Panc1 (cell line): ENCODE measurements at regions not wholly inside any gene's neighbourhood (a gene's known extent, or its start where the extent isn't known, plus 50 kb on each side); places are given as distances from the start of the nearest gene placed in this dataset.

Experiments
- ATAC-seq: fragments of 200-7000 bp; cut with Tn5 transposase; 2 replicates; pipeline ENCODE4 v1.9.1; 2020; ENCODE audit warnings: mild to moderate bottlenecking, moderate library complexity
- BruUV-seq: library from RNA; stranded (reverse); fragments of 400-500 nt; replicated peaks from 2 replicates; lab custom pipeline; 2021; lab: Mats Ljungman, UMichigan
- CTCF ChIA-PET: fragments of 300-600 bp; sonication (Branson Sonifier 250); formaldehyde crosslinking; loops from one replicate; lab custom pipeline; 2022; ENCODE audit warnings: antibody characterized with exemption; lab: Charles Lee
- POLR2A ChIA-PET: fragments of 300-600 bp; sonication (Branson Sonifier 250); formaldehyde crosslinking; loops from one replicate; lab custom pipeline; 2022; ENCODE audit warnings: antibody characterized with exemption; lab: Charles Lee
- DNase-seq: peaks from one replicate; pipeline ENCODE4 v3.0.0-alpha.2; 2010; ENCODE audit warnings: low read depth, low spot score
- H3K27ac ChIP-seq: 2 replicates; pipeline ENCODE4 v1.5.1; 2011; ENCODE audit warnings: mild to moderate bottlenecking, low read length, inconsistent platforms
- H3K27me3 ChIP-seq: fragments of 200-500 bp; sonication (Bioruptor generic); 2 replicates; pipeline ENCODE4 v1.6.0; 2014; ENCODE audit warnings: low read length, inconsistent platforms; ENCODE audit not compliant: control insufficient read depth, insufficient read depth
- H3K36me3 ChIP-seq: fragments of 200-500 bp; sonication (Bioruptor generic); 2 replicates; pipeline ENCODE4 v1.5.1; 2014; ENCODE audit warnings: inconsistent platforms, mild to moderate bottlenecking, low read length, moderate library complexity; ENCODE audit not compliant: control insufficient read depth, insufficient read depth
- H3K4me1 ChIP-seq: 2 replicates; pipeline ENCODE4 v1.5.1; 2011; ENCODE audit warnings: inconsistent platforms, mild to moderate bottlenecking, low read length, moderate library complexity; ENCODE audit not compliant: control insufficient read depth, insufficient read depth
- H3K4me3 ChIP-seq, 2 experiments: 2 replicates each; pipeline ENCODE4 v1.5.1; 2011 to 2012; ENCODE audit warnings: low read depth in 2 of 2, low read length in 2 of 2, mild to moderate bottlenecking in 2 of 2, inconsistent platforms in 1 of 2, moderate library complexity in 1 of 2
- H3K9me3 ChIP-seq: fragments of 200-500 bp; sonication (Bioruptor generic); 2 replicates; pipeline ENCODE4 v1.5.1; 2014; ENCODE audit warnings: low read depth, mild to moderate bottlenecking, inconsistent platforms, low read length, moderate library complexity; ENCODE audit not compliant: control insufficient read depth, insufficient read depth
- POLR2AphosphoS5 ChIP-seq: IDR thresholded peaks from 2 replicates; pipeline ENCODE4 v1.6.1; 2012; ENCODE audit warnings: mild to moderate bottlenecking, low read depth, low read length, moderate library complexity
- SIN3A ChIP-seq: IDR thresholded peaks from 2 replicates; pipeline ENCODE4 v1.6.1; 2012; ENCODE audit warnings: low read depth, mild to moderate bottlenecking, low read length, moderate library complexity, borderline replicate concordance; ENCODE audit not compliant: insufficient read depth
- TCF7L2 ChIP-seq: IDR thresholded peaks from 2 replicates; pipeline ENCODE4 v1.6.1; 2011; ENCODE audit warnings: mild to moderate bottlenecking, low read depth, low read length, inconsistent platforms
- in situ Hi-C: cut with HindIII; loops from 2 replicates; pipeline ENCODE4 v1.10.0; 2016; ENCODE audit warnings: low sequenced_read_pairs, low pct_unique_long_range_greater_than_20kb
- intact Hi-C: fragments of 100-400 bp; cut with micrococcal nuclease; formaldehyde crosslinking; loops from one replicate; pipeline ENCODE4 v1.10.0; 2022; ENCODE audit not compliant: unreplicated experiment
- TF ChIP-seq, protein P1 (sequence below): fragments of 450-650 bp; IDR thresholded peaks from 2 replicates; pipeline ENCODE4 v1.5.1; 2017; ENCODE audit warnings: mild to moderate bottlenecking
- TF ChIP-seq, protein P2 (sequence below), 2 experiments: IDR thresholded peaks; 2 replicates each; pipeline ENCODE4 v1.6.1; 2011 to 2012; ENCODE audit warnings: low read depth in 2 of 2, control low read depth in 1 of 2, low read length in 1 of 2, mild to moderate bottlenecking in 1 of 2, moderate library complexity in 1 of 2; ENCODE audit not compliant: insufficient read depth in 1 of 2

DNA sequence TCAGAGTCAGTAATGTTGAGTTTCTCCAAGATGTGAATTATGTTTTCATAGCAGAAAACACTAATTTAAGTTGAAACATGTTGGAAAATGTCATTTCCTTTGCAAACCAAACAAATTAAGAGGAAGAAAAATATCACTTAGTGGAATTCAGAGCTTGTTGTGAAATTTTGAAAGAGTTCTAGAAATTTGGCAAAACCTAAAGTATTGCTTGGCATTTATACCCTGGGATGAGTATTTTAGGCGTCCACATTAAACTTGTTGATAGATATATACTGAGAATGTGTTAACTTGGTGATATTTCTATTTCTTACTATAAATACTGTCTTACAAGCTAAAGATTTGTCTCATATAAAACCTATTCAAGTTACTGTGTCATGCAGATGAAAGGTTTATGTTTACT, 335.2 kb downstream of the NSUN3 start:
- Histone ChIP-seq H3K27me3 (no peaks in the 10 kb centered on the region), H3K9me3 (no peaks in the 10 kb centered on the region; the same call in 1 of the 2 replicates), H3K4me1 (no peaks in the 10 kb centered on the region), H3K4me3 (no peak overlapping the region), H3K36me3 (no peaks in the 10 kb centered on the region), H3K27ac (no peak overlapping the region)
- in situ Hi-C loops (no loop called here), intact Hi-C loops (no loop called here)
- ChIA-PET CTCF (no interaction called here), POLR2A (no interaction called here)
- ATAC-seq (no peak), DNase-seq (no peak)
- TF ChIP-seq, protein P1, sequence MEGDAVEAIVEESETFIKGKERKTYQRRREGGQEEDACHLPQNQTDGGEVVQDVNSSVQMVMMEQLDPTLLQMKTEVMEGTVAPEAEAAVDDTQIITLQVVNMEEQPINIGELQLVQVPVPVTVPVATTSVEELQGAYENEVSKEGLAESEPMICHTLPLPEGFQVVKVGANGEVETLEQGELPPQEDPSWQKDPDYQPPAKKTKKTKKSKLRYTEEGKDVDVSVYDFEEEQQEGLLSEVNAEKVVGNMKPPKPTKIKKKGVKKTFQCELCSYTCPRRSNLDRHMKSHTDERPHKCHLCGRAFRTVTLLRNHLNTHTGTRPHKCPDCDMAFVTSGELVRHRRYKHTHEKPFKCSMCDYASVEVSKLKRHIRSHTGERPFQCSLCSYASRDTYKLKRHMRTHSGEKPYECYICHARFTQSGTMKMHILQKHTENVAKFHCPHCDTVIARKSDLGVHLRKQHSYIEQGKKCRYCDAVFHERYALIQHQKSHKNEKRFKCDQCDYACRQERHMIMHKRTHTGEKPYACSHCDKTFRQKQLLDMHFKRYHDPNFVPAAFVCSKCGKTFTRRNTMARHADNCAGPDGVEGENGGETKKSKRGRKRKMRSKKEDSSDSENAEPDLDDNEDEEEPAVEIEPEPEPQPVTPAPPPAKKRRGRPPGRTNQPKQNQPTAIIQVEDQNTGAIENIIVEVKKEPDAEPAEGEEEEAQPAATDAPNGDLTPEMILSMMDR: no peak
- TF ChIP-seq, protein P2, sequence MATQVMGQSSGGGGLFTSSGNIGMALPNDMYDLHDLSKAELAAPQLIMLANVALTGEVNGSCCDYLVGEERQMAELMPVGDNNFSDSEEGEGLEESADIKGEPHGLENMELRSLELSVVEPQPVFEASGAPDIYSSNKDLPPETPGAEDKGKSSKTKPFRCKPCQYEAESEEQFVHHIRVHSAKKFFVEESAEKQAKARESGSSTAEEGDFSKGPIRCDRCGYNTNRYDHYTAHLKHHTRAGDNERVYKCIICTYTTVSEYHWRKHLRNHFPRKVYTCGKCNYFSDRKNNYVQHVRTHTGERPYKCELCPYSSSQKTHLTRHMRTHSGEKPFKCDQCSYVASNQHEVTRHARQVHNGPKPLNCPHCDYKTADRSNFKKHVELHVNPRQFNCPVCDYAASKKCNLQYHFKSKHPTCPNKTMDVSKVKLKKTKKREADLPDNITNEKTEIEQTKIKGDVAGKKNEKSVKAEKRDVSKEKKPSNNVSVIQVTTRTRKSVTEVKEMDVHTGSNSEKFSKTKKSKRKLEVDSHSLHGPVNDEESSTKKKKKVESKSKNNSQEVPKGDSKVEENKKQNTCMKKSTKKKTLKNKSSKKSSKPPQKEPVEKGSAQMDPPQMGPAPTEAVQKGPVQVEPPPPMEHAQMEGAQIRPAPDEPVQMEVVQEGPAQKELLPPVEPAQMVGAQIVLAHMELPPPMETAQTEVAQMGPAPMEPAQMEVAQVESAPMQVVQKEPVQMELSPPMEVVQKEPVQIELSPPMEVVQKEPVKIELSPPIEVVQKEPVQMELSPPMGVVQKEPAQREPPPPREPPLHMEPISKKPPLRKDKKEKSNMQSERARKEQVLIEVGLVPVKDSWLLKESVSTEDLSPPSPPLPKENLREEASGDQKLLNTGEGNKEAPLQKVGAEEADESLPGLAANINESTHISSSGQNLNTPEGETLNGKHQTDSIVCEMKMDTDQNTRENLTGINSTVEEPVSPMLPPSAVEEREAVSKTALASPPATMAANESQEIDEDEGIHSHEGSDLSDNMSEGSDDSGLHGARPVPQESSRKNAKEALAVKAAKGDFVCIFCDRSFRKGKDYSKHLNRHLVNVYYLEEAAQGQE (IDR thresholded peaks at IDR 0.05; ENCODE audit: insufficient read depth in 1 of 2, low read depth in 2 of 2, low read length in 1 of 2): no peak
- no peak for TF ChIP-seq SIN3A
- no peak for TF ChIP-seq TCF7L2
- TF ChIP-seq POLR2AphosphoS5: no peak
- no TSS peak for BruUV-seq

DNA sequence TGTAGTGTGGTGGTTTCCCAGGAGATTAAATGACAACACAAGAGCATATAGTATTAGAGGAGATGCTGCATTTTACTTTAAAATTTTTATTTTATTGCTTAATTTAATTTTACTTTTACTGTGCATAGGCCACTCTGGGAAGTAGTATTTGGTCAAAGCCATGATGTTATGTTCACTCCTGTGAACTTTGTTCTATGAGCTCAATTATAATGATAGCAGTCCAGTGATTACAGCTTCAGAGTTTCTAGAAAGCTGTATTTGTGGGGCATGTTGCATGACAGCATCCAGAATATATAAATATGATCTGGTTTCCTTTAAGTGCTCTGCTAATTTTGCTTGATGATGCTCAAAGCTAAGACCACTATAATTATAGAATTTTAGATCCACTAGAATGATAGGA, 338.6 kb downstream of the NSUN3 start:
- no peak for ATAC-seq
- TF ChIP-seq SIN3A: no peak
- no peaks in the 10 kb centered on the region for H3K4me1 ChIP-seq
- no peaks in the 10 kb centered on the region for H3K36me3 ChIP-seq
- H3K27ac ChIP-seq: no peak overlapping the region
- no peaks in the 10 kb centered on the region for H3K27me3 ChIP-seq
- POLR2A ChIA-PET: no interaction called here
- in situ Hi-C loops: no loop called here
- intact Hi-C loops: no loop called here
- H3K9me3 ChIP-seq: no peaks in the 10 kb centered on the region; the same call in 1 of the 2 replicates
- DNase-seq: no peak
- CTCF ChIA-PET: no interaction called here
- BruUV-seq: no TSS peak
- no peak overlapping the region for H3K4me3 ChIP-seq

DNA sequence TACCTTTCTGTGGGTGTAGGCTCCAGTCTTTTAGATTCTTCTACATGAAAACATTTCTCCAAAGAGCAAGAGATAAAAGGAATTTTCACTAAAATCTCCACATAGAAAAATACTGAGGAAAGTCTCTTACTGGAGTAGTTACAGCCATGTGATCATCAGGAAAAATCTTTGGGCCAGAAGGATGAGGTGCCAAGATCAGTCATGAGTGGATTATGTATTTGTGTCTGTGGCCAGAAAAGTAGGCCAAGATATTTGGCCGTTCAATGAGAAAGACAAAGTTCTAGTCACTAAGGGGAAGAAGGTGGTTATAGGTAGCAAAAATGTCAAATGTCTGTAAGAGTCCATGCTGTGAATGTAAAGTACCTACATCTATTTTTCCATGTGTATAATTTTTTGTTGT, 339.3 kb downstream of the NSUN3 start:
- no TSS peak for BruUV-seq
- H3K27me3 ChIP-seq: no peaks in the 10 kb centered on the region
- ATAC-seq (no peak), DNase-seq (no peak)
- in situ Hi-C loops: no loop called here
- intact Hi-C loops: no loop called here
- H3K9me3 ChIP-seq: no peaks in the 10 kb centered on the region; the same call in 1 of the 2 replicates
- no peaks in the 10 kb centered on the region for H3K4me1 ChIP-seq
- H3K27ac ChIP-seq: no peak overlapping the region
- TF ChIP-seq, protein P1: no peak
- no peak for TF ChIP-seq TCF7L2
- no peak for TF ChIP-seq SIN3A
- no peak for TF ChIP-seq POLR2AphosphoS5
- TF ChIP-seq, protein P2 (IDR thresholded peaks at IDR 0.05; ENCODE audit: insufficient read depth in 1 of 2, low read depth in 2 of 2, low read length in 1 of 2): no peak
- no peak overlapping the region for H3K4me3 ChIP-seq
- CTCF ChIA-PET: no interaction called here
- no peaks in the 10 kb centered on the region for H3K36me3 ChIP-seq
- POLR2A ChIA-PET: no interaction called here
